WTC11 (cell line): ENCODE measurements at regions not wholly inside any gene's neighbourhood (a gene's known extent, or its start where the extent isn't known, plus 50 kb on each side); places are given as distances from the start of the nearest gene placed in this dataset.

ENCODE experiments used
- ATAC-seq: fragments of 200-7000 bp; cut with Tn5 transposase; 2 replicates; pipeline ENCODE4 v1.10.0; 2021; ENCODE audit warnings: mild to moderate bottlenecking, moderate library complexity
- CTCF ChIA-PET: fragments of 300-600 bp; sonication (Branson Sonifier 250); formaldehyde crosslinking; loops from one replicate; lab custom pipeline; 2021; ENCODE audit warnings: antibody characterized with exemption; lab: Charles Lee
- POLR2A ChIA-PET: fragments of 350-600 bp; sonication (Branson Sonifier 250); formaldehyde crosslinking; loops from one replicate; lab custom pipeline; 2021; ENCODE audit warnings: antibody characterized with exemption; lab: Charles Lee
- DNase-seq: peaks from one replicate; pipeline ENCODE4 v3.0.0; 2021; ENCODE audit warnings: low spot score
- H3K27ac Mint-ChIP-seq: 2 replicates; pipeline ENCODE4 v1.8.0; 2021; ENCODE audit warnings: mixed read lengths
- H3K27me3 Mint-ChIP-seq: 2 replicates; pipeline ENCODE4 v1.8.0; 2021; ENCODE audit warnings: low read depth, mild to moderate bottlenecking, moderate library complexity, mixed read lengths
- H3K36me3 Mint-ChIP-seq: 2 replicates; pipeline ENCODE4 v1.8.0; 2021; ENCODE audit warnings: mixed read lengths
- H3K4me1 Mint-ChIP-seq: 2 replicates; pipeline ENCODE4 v1.8.0; 2022; ENCODE audit warnings: mixed read lengths
- H3K4me3 Mint-ChIP-seq: 2 replicates; pipeline ENCODE4 v1.8.0; 2021; ENCODE audit warnings: mild to moderate bottlenecking, moderate library complexity, mixed read lengths
- H3K9me3 Mint-ChIP-seq: 2 replicates; pipeline ENCODE4 v1.8.0; 2021; ENCODE audit warnings: mixed read lengths
- ATF1 ChIP-seq: sonication (generic); formaldehyde crosslinking; IDR thresholded peaks from 2 replicates; pipeline ENCODE4 v1.8.1; 2023; ENCODE audit warnings: mild to moderate bottlenecking, moderate library complexity, missing genetic modification reagents
- CREB1 ChIP-seq: sonication (generic); formaldehyde crosslinking; IDR thresholded peaks from 2 replicates; pipeline ENCODE4 v1.8.0; 2023; ENCODE audit warnings: mild to moderate bottlenecking, missing genetic modification reagents
- GABPB1 ChIP-seq: sonication (generic); formaldehyde crosslinking; IDR thresholded peaks from 2 replicates; pipeline ENCODE4 v1.8.1; 2023; ENCODE audit warnings: mild to moderate bottlenecking, missing genetic modification reagents
- GRHL2 ChIP-seq: fragments of 250-450 bp; sonication (Bioruptor Pico); IDR thresholded peaks from 2 replicates; pipeline ENCODE4 v1.8.0; 2022; ENCODE audit warnings: mild to moderate bottlenecking, moderate library complexity; ENCODE audit not compliant: insufficient replicate concordance, severe bottlenecking
- MXD4 ChIP-seq: fragments of 250-450 bp; sonication (Bioruptor Pico); IDR thresholded peaks from 2 replicates; pipeline ENCODE4 v1.8.0; 2021; ENCODE audit warnings: mild to moderate bottlenecking, moderate library complexity, borderline replicate concordance
- MYBL2 ChIP-seq: sonication (generic); formaldehyde crosslinking; IDR thresholded peaks from 2 replicates; pipeline ENCODE4 v1.8.1; 2023; ENCODE audit warnings: mild to moderate bottlenecking, moderate library complexity, missing genetic modification reagents
- NFATC4 ChIP-seq: fragments of 250-450 bp; sonication (Bioruptor Pico); IDR thresholded peaks from 2 replicates; pipeline ENCODE4 v1.9.0; 2021; ENCODE audit warnings: mild to moderate bottlenecking
- NFYB ChIP-seq: sonication (generic); formaldehyde crosslinking; conservative IDR thresholded peaks from 2 replicates; pipeline ENCODE4 v1.8.0; 2022; ENCODE audit warnings: low read depth, missing genetic modification reagents
- NR1H2 ChIP-seq: sonication (generic); formaldehyde crosslinking; IDR thresholded peaks from 2 replicates; pipeline ENCODE4 v1.9.0; 2021; ENCODE audit warnings: mild to moderate bottlenecking, moderate library complexity, missing genetic modification reagents
- NR2C2 ChIP-seq: sonication (generic); formaldehyde crosslinking; IDR thresholded peaks from 2 replicates; pipeline ENCODE4 v1.8.0; 2022; ENCODE audit warnings: mild to moderate bottlenecking, missing genetic modification reagents
- RELA ChIP-seq: sonication (generic); formaldehyde crosslinking; IDR thresholded peaks from 2 replicates; pipeline ENCODE4 v1.8.1; 2022; ENCODE audit warnings: missing genetic modification reagents, mild to moderate bottlenecking, borderline replicate concordance
- SOX15 ChIP-seq: fragments of 250-450 bp; sonication (Bioruptor Pico); IDR thresholded peaks from 2 replicates; pipeline ENCODE4 v1.9.0; 2021; ENCODE audit warnings: mild to moderate bottlenecking
- TEAD4 ChIP-seq: sonication (generic); formaldehyde crosslinking; IDR thresholded peaks from 2 replicates; pipeline ENCODE4 v1.8.0; 2022; ENCODE audit warnings: mild to moderate bottlenecking, missing genetic modification reagents
- ZNF138 ChIP-seq: sonication (generic); formaldehyde crosslinking; conservative IDR thresholded peaks from 2 replicates; pipeline ENCODE4 v1.8.1; 2022; ENCODE audit warnings: mild to moderate bottlenecking, moderate library complexity, missing genetic modification reagents
- ZNF263 ChIP-seq: sonication (generic); formaldehyde crosslinking; IDR thresholded peaks from 2 replicates; pipeline ENCODE4 v1.8.1; 2022; ENCODE audit warnings: low read depth, mild to moderate bottlenecking, moderate library complexity, missing genetic modification reagents
- ZNF317 ChIP-seq: sonication (generic); formaldehyde crosslinking; IDR thresholded peaks from 2 replicates; pipeline ENCODE4 v1.8.1; 2023; ENCODE audit warnings: low read depth, mild to moderate bottlenecking, moderate library complexity, missing genetic modification reagents, borderline replicate concordance
- TF ChIP-seq, protein P1 (sequence below): sonication (generic); formaldehyde crosslinking; IDR thresholded peaks from 2 replicates; pipeline ENCODE4 v1.8.0; 2023; ENCODE audit warnings: missing genetic modification reagents, mild to moderate bottlenecking, borderline replicate concordance
- TF ChIP-seq, protein P2 (sequence below): sonication (generic); formaldehyde crosslinking; IDR thresholded peaks from 2 replicates; pipeline ENCODE4 v1.8.0; 2022; ENCODE audit warnings: mild to moderate bottlenecking, missing genetic modification reagents
- TF ChIP-seq, protein P3 (sequence below): fragments of 250-450 bp; sonication (Bioruptor Pico); IDR thresholded peaks from 2 replicates; pipeline ENCODE4 v1.9.0; 2021; ENCODE audit warnings: mild to moderate bottlenecking
- TF ChIP-seq, protein P4 (sequence below): sonication (generic); formaldehyde crosslinking; IDR thresholded peaks from 2 replicates; pipeline ENCODE4 v1.8.0; 2022; ENCODE audit warnings: mild to moderate bottlenecking, missing genetic modification reagents
- TF ChIP-seq, protein P5 (sequence below): sonication (generic); formaldehyde crosslinking; IDR thresholded peaks from 2 replicates; pipeline ENCODE4 v1.8.1; 2022; ENCODE audit warnings: mild to moderate bottlenecking, missing genetic modification reagents, moderate library complexity, borderline replicate concordance
- TF ChIP-seq, protein P6 (sequence below): sonication (generic); formaldehyde crosslinking; IDR thresholded peaks from 2 replicates; pipeline ENCODE4 v1.8.1; 2023; ENCODE audit warnings: mild to moderate bottlenecking, missing genetic modification reagents

DNA sequence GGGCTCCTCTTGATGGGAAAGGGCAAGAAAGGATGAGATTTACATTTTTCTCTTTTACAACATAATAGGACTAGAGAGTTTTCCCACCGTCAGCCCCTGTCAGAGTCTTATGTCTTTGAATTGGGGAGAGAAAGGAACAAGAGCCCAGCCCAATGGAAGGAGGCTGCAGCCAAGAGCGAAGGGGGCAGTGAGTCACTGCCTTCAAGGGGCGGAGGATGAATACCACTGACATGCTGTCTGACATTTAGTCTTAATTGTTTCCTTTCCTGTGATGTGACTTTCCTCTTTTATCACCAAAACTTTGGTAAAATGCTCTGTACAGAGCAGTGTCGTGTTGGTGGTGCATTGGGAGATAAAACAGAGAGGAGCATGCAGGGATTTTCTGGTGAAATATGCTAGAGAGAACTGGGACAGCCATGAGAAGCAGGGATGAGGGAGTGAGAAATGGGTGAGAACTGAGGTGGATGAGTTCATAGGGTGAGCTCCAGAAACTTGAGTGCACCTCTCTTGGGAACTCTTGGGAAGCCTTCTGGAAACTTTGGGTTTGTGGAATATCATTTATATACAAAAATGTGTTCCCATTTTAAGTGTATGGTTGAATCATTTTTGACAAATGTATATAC is 179.9 kb upstream of the FGGY start:
- Mint-ChIP-seq H3K36me3 (no peaks in the 10 kb centered on the region), H3K27me3 (no peaks in the 10 kb centered on the region), H3K4me3 (peak overlapping the region; percentile 37), H3K4me1 (peaks cover 47% of the 10 kb centered on the region), H3K27ac (peak overlapping the region; percentile 98), H3K9me3 (no peaks in the 10 kb centered on the region)
- ATAC-seq (peak; percentile 99), DNase-seq (peak; percentile 35)
- POLR2A ChIA-PET = no interaction called here
- CTCF ChIA-PET = no interaction called here
- TF ChIP-seq NR1H2 (CRISPR knock-in tag) (no peak), NFATC4 (CRISPR knock-in tag) (no peak), ATF1 (CRISPR knock-in tag) (no peak)
- TF ChIP-seq, protein P1, sequence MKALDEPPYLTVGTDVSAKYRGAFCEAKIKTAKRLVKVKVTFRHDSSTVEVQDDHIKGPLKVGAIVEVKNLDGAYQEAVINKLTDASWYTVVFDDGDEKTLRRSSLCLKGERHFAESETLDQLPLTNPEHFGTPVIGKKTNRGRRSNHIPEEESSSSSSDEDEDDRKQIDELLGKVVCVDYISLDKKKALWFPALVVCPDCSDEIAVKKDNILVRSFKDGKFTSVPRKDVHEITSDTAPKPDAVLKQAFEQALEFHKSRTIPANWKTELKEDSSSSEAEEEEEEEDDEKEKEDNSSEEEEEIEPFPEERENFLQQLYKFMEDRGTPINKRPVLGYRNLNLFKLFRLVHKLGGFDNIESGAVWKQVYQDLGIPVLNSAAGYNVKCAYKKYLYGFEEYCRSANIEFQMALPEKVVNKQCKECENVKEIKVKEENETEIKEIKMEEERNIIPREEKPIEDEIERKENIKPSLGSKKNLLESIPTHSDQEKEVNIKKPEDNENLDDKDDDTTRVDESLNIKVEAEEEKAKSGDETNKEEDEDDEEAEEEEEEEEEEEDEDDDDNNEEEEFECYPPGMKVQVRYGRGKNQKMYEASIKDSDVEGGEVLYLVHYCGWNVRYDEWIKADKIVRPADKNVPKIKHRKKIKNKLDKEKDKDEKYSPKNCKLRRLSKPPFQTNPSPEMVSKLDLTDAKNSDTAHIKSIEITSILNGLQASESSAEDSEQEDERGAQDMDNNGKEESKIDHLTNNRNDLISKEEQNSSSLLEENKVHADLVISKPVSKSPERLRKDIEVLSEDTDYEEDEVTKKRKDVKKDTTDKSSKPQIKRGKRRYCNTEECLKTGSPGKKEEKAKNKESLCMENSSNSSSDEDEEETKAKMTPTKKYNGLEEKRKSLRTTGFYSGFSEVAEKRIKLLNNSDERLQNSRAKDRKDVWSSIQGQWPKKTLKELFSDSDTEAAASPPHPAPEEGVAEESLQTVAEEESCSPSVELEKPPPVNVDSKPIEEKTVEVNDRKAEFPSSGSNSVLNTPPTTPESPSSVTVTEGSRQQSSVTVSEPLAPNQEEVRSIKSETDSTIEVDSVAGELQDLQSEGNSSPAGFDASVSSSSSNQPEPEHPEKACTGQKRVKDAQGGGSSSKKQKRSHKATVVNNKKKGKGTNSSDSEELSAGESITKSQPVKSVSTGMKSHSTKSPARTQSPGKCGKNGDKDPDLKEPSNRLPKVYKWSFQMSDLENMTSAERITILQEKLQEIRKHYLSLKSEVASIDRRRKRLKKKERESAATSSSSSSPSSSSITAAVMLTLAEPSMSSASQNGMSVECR (CRISPR knock-in tag) = no peak
- TF ChIP-seq, all 79 proteins: peak for 0

DNA sequence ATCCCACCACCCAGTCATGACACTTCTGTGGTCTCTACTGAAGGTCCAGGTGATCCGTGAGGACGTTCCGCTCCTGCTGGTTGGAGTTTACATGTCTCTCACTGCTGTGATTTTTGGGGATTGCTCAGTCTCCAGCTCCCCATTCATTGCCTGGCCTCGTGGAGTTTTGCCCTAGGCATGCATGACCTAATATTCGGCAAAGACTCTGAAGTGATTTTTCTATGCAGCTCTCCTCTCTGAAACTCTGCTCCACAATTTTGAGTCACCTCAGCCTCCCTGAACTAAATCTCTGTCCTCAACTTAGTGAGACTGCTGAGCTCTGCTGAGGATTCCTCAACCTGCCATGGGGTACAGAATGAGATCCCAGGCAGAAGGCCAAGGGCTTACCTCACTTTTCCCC is 174.4 kb upstream of the FGGY start:
- DNase-seq = no peak
- H3K36me3 Mint-ChIP-seq = no peaks in the 10 kb centered on the region; the same call in 1 of the 2 replicates
- ChIA-PET CTCF (no interaction called here), POLR2A (no interaction called here)
- H3K4me3 Mint-ChIP-seq = no peak overlapping the region
- H3K27ac Mint-ChIP-seq = no peak overlapping the region
- H3K9me3 Mint-ChIP-seq = peaks cover 16% of the 10 kb centered on the region
- TF ChIP-seq GABPB1 (CRISPR knock-in tag) (no peak), ZNF138 (no peak), MXD4 (CRISPR knock-in tag) (no peak), ZNF317 (CRISPR knock-in tag) (no peak), NFATC4 (CRISPR knock-in tag) (no peak), ZNF263 (CRISPR knock-in tag) (no peak), MYBL2 (CRISPR knock-in tag) (no peak), TEAD4 (CRISPR knock-in tag) (no peak), GRHL2 (CRISPR knock-in tag) (no peak), SOX15 (CRISPR knock-in tag) (no peak), NFYB (no peak), RELA (no peak)
- TF ChIP-seq, protein P2, sequence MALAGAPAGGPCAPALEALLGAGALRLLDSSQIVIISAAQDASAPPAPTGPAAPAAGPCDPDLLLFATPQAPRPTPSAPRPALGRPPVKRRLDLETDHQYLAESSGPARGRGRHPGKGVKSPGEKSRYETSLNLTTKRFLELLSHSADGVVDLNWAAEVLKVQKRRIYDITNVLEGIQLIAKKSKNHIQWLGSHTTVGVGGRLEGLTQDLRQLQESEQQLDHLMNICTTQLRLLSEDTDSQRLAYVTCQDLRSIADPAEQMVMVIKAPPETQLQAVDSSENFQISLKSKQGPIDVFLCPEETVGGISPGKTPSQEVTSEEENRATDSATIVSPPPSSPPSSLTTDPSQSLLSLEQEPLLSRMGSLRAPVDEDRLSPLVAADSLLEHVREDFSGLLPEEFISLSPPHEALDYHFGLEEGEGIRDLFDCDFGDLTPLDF = no peak
- peaks cover 6% of the 10 kb centered on the region for H3K4me1 Mint-ChIP-seq
- ATAC-seq = no peak
- H3K27me3 Mint-ChIP-seq = no peaks in the 10 kb centered on the region

DNA sequence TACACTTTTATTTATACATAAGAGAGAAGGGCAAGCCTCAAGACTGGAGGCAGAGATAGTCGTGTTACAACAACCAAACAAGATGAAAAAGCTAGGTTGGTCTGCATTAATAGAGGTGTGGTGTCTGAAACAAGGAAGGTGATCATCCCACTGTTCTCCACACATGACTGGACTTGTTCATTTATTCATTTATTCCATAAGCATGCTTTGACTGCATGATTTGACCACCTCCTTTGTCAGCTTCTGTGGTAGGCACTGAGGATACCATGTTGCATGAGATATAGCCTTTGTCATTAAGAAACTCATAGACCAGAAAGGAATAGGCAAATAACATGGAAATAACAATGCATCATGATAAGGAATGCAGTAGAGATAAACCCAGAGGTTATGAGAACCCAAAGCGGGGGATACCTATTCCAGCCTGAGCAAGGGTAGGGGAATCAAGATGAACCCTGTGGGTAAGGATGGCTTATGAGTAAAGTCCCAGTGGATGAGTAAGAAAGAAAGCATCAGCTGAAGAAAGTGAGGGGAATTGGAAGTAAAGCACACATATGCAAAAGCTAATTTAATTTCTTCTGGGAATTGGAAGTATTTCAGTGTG is 173.7 kb upstream of the FGGY start:
- H3K4me3 Mint-ChIP-seq = no peak overlapping the region
- H3K9me3 Mint-ChIP-seq = peaks cover 16% of the 10 kb centered on the region
- no peaks in the 10 kb centered on the region; the same call in 1 of the 2 replicates for H3K36me3 Mint-ChIP-seq
- DNase-seq (no peak), ATAC-seq (no peak)
- no peaks in the 10 kb centered on the region for H3K27me3 Mint-ChIP-seq
- POLR2A ChIA-PET = no interaction called here
- peaks cover 2% of the 10 kb centered on the region; the same call in 1 of the 2 replicates for H3K4me1 Mint-ChIP-seq
- H3K27ac Mint-ChIP-seq = no peak overlapping the region
- CTCF ChIA-PET = no interaction called here
- TF ChIP-seq, protein P3, sequence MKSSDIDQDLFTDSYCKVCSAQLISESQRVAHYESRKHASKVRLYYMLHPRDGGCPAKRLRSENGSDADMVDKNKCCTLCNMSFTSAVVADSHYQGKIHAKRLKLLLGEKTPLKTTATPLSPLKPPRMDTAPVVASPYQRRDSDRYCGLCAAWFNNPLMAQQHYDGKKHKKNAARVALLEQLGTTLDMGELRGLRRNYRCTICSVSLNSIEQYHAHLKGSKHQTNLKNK = no peak
- TF ChIP-seq CREB1 (CRISPR knock-in tag) = no peak
- TF ChIP-seq, protein P4, sequence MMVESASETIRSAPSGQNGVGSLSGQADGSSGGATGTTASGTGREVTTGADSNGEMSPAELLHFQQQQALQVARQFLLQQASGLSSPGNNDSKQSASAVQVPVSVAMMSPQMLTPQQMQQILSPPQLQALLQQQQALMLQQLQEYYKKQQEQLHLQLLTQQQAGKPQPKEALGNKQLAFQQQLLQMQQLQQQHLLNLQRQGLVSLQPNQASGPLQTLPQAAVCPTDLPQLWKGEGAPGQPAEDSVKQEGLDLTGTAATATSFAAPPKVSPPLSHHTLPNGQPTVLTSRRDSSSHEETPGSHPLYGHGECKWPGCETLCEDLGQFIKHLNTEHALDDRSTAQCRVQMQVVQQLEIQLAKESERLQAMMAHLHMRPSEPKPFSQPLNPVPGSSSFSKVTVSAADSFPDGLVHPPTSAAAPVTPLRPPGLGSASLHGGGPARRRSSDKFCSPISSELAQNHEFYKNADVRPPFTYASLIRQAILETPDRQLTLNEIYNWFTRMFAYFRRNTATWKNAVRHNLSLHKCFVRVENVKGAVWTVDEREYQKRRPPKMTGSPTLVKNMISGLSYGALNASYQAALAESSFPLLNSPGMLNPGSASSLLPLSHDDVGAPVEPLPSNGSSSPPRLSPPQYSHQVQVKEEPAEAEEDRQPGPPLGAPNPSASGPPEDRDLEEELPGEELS (CRISPR knock-in tag) = no peak
- no peak for TF ChIP-seq NR2C2
- TF ChIP-seq NFYB = no peak
- no peak for TF ChIP-seq GABPB1 (CRISPR knock-in tag)
- TF ChIP-seq, protein P5, sequence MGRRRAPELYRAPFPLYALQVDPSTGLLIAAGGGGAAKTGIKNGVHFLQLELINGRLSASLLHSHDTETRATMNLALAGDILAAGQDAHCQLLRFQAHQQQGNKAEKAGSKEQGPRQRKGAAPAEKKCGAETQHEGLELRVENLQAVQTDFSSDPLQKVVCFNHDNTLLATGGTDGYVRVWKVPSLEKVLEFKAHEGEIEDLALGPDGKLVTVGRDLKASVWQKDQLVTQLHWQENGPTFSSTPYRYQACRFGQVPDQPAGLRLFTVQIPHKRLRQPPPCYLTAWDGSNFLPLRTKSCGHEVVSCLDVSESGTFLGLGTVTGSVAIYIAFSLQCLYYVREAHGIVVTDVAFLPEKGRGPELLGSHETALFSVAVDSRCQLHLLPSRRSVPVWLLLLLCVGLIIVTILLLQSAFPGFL (CRISPR knock-in tag) = no peak
- TF ChIP-seq, protein P6, sequence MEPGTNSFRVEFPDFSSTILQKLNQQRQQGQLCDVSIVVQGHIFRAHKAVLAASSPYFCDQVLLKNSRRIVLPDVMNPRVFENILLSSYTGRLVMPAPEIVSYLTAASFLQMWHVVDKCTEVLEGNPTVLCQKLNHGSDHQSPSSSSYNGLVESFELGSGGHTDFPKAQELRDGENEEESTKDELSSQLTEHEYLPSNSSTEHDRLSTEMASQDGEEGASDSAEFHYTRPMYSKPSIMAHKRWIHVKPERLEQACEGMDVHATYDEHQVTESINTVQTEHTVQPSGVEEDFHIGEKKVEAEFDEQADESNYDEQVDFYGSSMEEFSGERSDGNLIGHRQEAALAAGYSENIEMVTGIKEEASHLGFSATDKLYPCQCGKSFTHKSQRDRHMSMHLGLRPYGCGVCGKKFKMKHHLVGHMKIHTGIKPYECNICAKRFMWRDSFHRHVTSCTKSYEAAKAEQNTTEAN (CRISPR knock-in tag) = no peak
